ENCODE measurements at regions not wholly inside any gene's neighbourhood (a gene's known extent, or its start where the extent isn't known, plus 50 kb on each side); places are given as distances from the start of the nearest gene placed in this dataset.

DNA sequence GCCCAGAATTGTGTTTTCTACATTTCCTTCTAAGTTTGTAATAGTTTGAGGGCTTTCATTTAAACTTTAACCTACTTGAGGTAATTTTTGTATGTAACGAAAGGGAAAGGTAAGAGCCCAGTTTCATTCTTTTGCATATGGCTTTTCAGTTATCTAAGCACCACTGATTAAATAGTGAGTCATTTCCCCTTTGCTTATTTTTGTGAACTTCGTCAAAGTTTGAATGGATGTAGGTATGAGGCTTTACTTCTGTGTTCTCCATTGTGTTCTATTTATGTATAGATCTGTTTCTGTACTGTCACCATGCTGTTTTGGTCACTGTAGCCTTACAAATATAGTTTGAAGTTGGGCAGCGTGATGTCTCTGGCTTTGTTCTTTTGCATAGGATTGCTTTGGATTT lies 944.8 kb upstream of the CNTNAP5 start:
- DNase-seq, result no peak

DNA sequence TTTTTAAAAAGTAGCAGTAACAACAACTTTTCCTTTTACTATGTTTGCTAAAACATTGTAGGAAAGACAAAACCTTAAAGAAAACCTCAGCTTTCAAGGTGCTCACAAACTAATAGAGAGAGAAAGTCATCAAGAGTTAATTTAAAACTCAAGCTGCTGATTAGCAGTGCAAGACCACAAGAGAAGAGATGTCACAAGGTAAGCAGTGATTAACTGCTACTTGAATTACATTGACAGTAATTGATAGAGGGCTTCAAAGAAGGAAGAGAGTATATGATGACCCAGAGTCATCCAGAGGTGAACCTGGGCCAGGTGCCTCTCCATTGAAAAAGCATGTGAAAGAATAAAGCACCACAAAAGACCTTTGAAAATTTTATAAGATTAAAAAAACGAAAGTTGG lies 939.6 kb upstream of the CNTNAP5 start:
- no peak for DNase-seq

DNA sequence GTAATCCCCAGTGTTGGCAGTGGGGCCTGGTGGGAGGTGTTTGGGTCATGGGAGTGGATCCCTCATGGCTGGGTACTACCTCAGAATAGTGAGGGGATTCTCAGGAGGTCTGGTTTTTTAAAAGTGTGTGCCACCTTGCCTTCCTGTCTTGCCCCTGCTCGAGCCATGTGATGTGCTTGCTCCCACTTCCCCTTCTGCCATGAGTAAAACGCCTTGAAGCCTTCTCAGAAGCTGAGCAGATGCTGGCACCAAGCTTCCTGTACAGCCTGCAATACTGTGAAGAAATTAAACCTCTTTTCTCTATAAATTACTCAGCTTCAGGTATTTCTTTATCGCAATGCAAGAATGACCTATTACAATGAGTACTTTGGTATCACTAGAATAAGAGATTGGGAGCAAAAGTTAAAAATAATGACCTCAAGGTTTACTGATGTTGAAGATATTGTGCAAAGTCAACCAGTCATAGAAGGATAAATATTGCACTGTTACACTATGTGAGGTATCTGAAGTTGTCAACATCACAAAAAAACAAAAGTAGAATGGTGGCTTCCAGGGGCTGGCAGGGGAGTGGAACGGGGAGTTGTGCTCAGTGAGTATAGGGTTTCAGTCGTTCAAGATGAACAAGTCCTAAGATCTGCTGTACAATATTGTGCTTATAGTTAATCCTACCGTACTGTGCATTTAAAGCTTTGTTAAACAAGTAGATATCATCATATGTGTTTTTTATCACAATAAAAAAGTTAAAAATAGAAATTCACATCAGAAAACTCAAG lies 938.3 kb upstream of the CNTNAP5 start:
- DNase-seq, result no peak

DNA sequence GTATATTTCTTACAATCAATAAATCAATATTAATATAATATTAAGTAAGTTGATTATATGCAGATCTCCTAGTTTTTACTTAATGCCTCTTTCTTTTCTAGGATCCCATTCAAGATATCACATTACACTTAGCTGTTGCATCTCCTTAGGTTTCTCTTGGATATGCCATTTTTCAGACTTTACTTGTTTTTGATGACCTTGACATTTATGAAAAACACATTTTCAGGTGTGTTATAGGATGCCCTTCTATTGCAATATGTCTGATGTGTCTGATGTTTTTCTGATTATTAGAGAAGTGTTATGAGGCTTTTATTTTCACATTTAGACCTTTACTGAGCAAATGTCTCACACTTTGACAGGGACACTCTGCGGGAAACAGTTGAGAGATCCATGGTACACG lies 933.6 kb upstream of the CNTNAP5 start:
- DNase-seq, result no peak

DNA sequence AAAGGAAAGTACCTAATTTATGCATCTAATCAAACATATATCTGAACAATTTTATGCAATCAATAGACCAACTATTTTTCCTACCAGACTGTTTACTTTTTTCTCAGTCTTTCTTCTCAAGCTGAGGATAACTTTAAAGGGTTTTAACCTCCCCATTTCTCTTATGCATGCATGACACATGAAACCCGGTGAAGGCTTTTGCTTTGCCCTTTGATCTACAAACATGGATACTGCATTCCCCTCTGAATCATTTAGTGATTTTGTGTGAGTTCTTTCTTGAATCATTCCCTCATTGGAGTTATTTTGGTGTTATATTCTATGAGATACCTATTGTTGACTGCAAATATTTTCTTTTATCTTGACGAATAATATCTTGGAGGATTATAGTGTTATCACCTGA lies 931.9 kb upstream of the CNTNAP5 start:
- DNase-seq, result no peak

DNA sequence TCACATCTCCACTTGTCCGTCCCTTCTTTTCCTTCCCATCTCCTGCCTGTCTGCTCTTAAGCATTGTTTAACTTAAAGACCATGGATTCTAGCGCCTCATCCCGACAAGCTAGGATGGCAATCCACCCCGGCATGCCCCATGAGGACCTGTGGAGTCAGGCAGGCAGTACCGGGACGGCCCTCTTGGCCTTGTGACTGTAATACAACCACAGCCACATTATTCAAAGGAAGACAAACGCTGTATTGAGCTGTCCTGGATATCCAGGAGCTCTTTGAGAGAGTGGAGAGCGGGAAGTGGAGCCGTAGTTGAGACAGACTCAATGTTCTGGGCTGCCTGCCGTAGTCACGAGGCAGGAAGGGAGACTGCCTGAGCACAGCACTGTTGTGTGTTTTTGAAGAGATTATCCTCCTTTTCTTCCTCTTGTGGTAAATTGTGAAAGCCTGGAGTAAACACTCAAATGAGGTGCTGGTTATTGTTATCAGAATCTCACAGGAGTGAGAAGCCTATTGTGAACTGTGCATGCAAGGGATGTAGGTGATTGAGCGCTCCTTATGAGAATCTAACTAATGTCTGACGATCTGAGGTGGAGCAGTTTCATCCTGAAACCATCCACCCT lies 929.8 kb upstream of the CNTNAP5 start:
- DNase-seq, result no peak

DNA sequence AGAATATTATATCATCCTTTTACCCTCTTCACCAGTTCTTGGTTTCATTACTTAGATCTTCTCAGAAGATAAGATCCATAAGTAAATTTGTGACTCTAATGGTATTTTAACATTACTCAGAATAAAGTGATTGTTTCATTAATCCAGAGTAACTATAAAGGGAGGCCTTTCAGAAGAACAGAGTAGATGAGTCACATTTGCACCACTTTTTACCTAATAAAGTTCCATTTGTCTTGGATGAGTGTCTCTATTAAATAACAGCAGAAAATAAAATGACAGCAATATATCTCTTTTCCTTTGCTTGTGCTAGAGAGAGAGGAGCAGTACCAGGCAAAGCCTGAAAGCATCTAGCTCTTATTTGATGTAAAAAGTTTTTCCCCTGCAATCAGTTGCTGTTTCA lies 926.5 kb upstream of the CNTNAP5 start:
- no peak for DNase-seq

DNA sequence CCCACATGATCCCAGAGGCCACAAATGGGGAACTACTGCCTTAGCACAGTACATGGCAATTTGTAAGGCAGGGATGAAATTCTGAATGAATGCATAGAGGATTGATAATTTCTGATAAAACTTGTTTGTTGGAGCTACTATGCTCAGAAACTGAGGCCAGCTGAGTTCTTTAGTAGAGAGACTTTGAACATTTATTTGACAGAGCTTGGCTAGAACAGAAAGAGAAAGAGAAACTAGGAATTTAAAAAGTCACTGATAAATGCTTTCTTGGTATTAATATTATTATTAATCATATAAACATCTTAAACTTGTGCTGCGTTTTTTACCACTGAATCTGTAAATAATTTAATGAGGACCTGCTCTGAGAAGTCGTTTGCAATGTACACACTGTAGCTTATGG lies 923.7 kb upstream of the CNTNAP5 start:
- DNase-seq, result no peak

DNA sequence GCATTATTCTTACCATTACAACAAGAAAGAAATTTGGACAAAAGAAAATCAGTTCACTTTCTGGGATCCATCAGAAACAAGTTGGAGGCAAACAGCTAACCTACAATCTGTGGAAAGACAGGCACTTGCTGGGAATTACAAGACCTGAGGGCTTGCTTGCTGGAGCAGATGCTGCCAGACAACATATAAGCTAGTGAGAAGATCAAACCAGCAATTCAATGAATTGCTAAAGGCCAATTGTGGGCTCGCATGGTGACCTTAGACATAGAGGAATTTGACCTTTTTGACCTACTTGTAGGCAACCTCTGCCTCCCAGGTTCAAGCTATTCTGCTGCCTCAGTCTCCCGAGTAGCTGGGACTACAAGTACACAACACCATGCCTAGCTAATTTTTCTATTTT lies 921.2 kb upstream of the CNTNAP5 start:
- no peak for DNase-seq

DNA sequence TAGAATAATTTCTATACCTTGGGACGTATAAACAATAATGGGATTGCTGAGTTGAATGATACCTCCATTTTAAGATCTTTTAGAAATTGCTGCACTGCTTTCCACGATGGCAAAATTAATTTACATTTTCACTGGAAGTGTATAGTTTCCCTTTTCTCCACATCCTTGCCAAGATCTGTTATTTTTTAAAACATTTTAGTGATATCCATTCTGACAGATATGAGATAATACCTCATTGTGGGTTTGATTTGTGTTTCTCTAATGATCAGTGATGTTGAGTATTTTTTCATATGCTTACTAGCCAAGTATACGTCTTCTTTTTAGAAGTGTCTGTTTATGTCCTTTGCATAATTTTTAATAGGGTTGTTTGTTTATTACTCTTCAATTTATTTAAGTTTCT lies 908.5 kb upstream of the CNTNAP5 start:
- DNase-seq, result no peak

DNA sequence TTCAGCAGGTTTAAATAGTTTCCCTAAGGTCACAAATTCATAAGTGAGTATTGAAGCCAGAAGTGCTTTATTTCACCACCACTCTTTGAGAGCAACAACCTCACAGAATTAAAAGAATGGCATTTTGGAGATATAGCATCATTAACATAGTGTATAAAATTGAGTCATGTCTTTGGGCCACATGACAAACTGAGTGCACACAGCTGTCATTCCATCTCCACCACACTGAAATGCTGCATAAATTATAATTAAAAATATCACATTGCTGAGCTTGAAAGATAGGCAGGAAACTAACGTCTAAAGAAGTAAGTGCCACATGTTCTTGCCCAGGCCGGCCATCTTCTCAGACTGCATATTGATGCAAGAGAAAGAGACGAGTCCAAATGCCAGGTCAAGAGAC lies 897.9 kb upstream of the CNTNAP5 start:
- DNase-seq, result no peak

DNA sequence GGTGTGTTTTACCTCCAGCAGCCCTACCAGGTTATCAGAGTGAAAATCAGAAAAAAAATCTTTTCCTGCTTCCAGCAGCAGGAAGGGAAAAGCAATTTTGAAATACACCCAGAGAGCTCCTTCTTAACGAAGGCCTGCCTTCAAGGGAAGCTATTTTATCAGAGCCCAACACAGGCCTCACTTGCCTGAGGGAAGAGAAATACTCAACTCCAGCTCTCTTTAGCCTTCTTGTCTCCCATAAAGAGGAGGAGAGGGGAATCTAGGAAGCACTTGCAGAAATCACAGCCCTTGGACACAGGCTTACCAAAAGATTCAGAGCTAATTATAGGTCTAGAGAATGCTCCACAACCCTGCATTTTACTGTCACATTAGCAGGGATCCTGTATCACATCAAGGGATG lies 896.1 kb upstream of the CNTNAP5 start:
- no peak for DNase-seq

DNA sequence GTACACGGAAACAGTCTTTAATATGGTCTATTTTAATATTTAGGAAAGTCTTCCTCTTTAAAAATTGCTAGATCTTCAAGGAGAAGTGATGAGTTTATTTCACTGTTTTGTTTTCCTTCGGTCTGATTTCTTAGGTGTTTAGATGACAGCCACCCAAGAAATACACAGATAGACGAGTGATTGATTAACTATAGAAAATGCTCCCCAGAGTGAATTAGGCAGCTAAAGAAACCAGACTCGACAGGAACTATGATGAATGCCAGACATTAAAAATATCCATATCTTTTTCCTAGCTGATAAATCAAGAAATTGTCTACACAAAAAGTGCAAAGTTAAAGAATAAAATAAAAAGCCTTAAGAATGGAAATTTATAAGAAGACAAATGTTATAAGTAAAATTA lies 888.7 kb upstream of the CNTNAP5 start:
- DNase-seq, result no peak

DNA sequence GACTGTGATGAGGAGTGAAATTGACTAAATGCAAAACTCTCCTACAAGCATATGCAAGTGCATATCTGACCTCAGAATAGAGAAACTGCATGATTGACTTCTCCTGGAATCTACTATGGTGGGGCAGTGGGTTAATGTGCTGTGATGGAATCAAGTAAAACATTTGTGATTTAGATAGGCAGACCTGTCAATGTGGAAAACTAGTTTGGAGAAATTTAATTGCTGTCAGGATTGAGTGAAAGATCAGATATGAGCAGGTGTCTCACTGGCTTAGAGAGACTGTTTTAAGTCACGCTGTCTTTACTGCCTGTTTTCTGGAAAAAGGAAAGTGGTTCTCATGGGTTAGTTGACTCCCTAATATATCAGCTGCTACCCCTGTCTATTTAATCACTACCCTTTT lies 881.0 kb upstream of the CNTNAP5 start:
- no peak for DNase-seq

DNA sequence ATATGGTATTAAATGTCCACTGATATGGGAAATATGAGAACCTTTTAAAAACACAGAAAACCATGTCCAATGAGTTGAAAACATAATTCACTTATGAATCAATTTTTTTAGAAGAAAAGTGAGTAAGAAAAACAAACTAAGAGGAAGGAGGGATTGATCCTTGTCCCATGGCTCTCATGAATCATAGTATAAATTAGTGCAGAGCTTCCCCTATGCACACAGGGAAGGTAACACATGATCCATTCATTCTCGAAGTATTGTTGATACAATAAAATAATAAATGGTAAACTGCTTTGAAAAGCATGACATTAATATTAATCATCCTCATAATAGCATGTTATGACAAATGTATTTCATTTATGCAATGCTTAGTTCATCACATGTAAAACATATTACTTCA lies 872.0 kb upstream of the CNTNAP5 start:
- DNase-seq, result no peak

DNA sequence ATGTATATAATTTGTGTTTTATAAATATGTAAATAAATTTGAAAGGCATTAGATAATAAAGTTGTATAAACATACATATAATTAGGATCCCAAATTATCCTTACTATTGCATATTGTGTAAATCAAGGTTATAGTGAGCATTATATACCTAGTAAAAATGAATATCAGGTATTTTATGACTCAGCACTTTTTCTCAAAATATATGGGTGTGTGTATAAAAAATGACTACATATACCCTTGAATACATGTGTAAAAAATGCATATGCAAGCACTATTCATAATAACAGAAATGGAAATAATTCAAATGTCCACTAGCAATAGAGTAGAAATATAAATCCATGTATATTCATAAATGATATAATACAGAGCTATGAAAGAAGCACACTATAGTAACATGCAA lies 870.9 kb upstream of the CNTNAP5 start:
- DNase-seq, result no peak

DNA sequence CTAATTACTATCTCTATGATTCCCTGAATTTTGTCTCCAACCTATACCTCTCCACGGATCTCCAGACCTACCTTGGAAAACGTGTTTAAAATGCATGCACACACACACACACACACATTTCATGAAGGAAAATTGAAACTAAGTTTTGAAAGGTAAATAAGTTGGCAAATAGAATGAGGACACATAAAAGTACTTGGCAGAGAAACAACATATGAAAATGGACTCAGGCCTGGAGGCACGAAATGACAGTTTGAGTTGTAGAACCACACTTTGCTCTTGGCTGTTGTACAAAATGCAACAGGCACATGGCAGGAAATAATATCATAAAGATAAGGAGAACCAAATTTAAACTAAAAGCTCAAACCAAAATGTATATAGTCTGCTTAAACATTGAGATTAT lies 868.1 kb upstream of the CNTNAP5 start:
- DNase-seq, result no peak

DNA sequence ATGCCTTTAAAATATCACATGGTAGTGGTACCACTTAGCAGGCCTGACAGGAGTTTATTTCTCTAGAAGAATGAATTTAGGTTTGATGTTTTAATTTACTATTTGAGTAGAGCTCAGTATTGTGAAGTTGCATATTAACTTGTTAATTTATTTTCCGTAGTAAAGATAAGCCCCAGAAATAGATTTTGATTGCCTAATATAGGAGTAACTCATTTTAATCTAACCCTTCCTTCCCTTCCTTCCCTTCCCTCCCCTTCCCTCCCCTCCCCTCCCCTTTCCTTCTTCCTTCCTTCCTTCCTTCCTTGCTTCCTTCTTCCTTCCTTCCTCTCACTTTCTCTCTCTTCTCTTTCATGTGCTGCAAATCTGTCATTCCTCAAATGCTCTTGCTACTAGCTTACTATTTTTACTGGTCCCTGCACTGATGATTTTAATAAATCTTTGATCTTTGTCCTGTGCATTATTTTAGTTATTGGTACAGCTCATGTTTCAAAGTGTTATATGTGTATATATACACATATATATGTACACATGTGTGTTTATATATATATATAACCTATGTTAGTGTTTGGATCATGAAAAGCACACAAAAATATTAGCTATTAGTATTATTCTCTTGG lies 862.6 kb upstream of the CNTNAP5 start:
- no peak for DNase-seq

DNA sequence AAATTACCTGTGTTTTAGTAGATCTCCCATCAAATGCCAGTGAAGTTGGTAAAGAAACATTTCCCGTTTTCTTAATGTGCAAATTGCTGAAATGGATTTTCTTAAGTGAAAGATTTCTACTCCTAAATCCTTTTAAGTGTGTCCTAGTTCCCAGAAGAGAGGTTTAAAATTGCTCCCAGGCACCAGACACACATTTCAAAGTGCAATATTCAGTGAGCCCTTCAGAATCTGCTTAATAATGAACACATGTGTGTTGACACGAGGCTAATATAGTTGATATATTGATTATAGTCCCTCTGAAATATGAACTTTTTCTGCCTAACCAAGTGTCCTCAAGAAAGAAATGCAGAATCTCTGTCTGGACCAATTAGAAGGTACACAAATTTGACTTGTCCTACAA lies 861.7 kb upstream of the CNTNAP5 start:
- no peak for DNase-seq

DNA sequence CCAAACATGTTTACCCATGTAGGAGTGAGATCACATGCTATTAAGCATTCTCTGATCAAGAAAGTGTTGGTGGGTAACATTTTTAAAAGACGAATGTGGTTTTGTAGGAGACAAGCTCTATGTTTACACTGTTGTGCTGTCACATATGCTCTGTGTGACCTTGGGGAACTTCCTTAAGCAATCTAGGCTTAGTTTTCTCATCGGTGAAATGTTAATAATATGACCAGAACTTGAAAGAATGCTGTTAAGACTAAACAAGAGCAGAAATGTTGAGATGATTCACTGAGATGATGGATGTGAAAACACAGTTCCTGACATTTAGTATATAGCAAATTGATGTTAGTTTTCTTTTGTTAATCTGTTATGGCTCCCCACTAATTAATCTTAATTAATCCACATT lies 860.9 kb upstream of the CNTNAP5 start:
- no peak for DNase-seq

DNA sequence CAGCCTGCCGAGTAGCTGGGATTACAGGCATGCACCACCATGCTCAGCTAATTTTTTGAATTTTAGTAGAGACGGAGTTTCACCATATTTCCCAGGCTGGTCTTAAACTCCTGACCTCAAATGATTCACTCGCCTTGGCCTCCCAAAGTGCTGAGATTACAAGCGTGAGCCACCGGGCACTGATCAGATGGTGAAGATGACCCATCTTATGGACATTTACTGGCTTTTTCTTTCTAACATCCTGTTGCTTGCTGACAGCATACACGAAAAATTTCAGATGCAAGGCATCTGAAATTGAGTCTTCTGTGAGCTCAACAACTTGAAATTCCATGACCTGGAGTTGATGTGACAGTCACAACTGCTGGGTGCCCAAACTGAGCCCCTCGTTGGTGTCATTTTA lies 859.5 kb upstream of the CNTNAP5 start:
- no peak for DNase-seq

DNA sequence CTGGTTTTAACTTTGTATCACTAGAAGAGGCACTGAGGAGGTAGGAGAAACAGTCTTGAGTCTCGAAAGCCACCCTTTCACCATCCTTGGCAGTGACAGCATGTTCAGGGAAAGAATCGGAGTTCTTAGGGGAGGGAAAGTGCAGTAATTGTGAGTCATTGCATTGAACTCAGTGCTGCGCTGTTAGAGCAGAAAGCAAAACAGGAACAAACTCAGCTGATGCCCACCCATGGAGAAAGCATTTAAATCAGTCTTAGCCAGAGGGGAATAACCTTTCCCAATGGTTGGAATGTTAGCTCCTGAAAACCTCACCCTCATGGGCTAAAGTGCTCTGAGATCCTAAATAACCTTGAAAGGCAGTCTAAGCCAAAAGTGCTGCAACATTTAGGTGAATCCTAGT lies 845.6 kb upstream of the CNTNAP5 start:
- no peak for DNase-seq

DNA sequence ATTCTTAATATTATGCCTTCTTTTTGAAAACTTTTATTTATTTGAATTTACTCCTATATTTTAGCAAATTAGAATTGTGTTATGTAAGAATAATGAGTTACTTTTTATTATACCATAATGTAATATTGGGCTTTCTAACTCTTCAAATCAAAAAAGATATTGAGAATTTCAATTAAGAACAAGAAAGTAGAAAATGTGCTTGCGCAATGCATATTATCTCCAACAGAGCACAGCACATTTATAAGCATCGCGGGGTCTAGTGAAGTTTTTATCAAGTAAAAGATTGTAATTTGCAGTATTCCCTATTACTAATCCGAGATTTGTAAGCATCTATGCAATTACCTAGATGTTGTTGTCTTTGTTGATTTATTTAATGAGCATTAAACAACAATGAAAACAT lies 829.1 kb upstream of the CNTNAP5 start:
- no peak for DNase-seq

DNA sequence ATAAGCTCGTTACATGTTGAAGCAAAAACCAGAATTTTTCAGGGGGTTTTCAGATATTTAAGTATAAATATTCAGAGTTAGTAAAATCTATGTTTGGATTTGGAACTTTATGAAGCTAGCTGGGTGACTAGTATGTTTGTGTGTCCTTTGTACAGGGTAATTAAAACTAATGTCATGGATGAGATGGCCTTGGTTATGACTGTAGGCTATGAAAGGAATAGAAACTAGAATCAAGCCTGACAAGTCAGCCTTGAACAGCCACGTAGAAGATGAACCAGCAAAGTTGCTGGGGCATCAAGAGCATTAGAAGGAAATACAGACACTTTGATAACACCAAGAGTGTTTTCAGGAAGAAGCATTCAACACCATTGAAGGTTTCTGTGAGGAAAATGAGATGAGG lies 825.1 kb upstream of the CNTNAP5 start:
- DNase-seq, result no peak

DNA sequence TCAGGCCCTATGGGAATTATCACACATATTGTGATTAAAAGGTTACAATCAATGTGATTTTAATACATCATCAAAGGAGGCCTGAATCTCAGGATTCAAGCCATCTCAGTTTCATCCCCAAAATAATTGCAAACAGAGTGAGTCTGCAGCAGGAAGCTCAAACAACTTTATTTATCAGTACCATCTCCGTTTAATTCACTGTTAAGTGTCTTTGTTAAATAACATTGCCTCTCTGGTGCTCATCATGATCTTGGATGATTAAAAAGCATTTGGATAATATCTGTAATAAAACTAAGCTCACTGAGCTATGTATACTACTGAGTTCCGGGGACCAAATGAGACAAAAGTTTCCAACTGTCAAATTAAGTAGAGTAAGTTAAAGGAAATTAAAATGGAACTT lies 817.8 kb upstream of the CNTNAP5 start:
- DNase-seq, result no peak

Data from NCI-H1417 treated with DMSO at 0.1 percent for 48 hours (cell line).